Breast epithelium (tissue), 4 donors: ENCODE measurements at regions not wholly inside any gene's neighbourhood (a gene's known extent, or its start where the extent isn't known, plus 50 kb on each side); places are given as distances from the start of the nearest gene placed in this dataset.

Experiments used
- DNase-seq, 2 donors: peaks; one replicate each; pipeline ENCODE4 v3.0.0-alpha.2; 2019; ENCODE audit warnings: low spot score in 2 of 2
- H3K27ac ChIP-seq, 2 donors: fragments of 200-600 bp; sonication (generic) in 1 of 2; one replicate each; pipeline ENCODE4 v1.5.1; 2016 to 2019; ENCODE audit warnings: mild to moderate bottlenecking in 1 of 2
- H3K27me3 ChIP-seq, 2 donors: fragments of 200-600 bp; sonication (generic) in 1 of 2; one replicate each; pipeline versions ENCODE4 v1.5.1 to v1.6.0; 2017 to 2019; ENCODE audit warnings: control low read depth in 1 of 2, mild to moderate bottlenecking in 1 of 2
- H3K36me3 ChIP-seq: fragments of 200-600 bp; one replicate; pipeline ENCODE4 v1.5.1; 2019
- H3K4me1 ChIP-seq, 2 donors: fragments of 200-600 bp; sonication (generic); one replicate each; pipeline ENCODE4 v1.5.1; 2016 to 2019; ENCODE audit warnings: control low read depth in 1 of 2
- H3K4me3 ChIP-seq, 3 donors: fragments of 200-600 bp; sonication (generic); 1 replicate in 2 of 3; 2 replicates in 1 of 3; pipeline ENCODE4 v1.5.1; 2016 to 2019; ENCODE audit warnings: mild to moderate bottlenecking in 3 of 3, moderate library complexity in 2 of 3
- H3K9me3 ChIP-seq, 2 donors: fragments of 200-600 bp; sonication (generic) in 1 of 2; one replicate each; pipeline ENCODE4 v1.5.1; 2016 to 2019; ENCODE audit warnings: control low read depth in 1 of 2
- CTCF ChIP-seq, 3 donors: fragments of 450-650 bp; IDR thresholded peaks; one replicate each; pipeline ENCODE4 v1.5.1; 2016 to 2017; ENCODE audit warnings: antibody characterized with exemption in 3 of 3, mild to moderate bottlenecking in 3 of 3, moderate library complexity in 3 of 3
- POLR2A ChIP-seq: fragments of 450-650 bp; IDR thresholded peaks from one replicate; pipeline ENCODE4 v1.6.1; 2016; ENCODE audit warnings: antibody characterized with exemption, mild to moderate bottlenecking, moderate library complexity
- POLR2AphosphoS5 ChIP-seq, 3 donors: sonication (generic); formaldehyde crosslinking; IDR thresholded peaks; one replicate each; pipeline ENCODE4 v1.6.1; 2017; ENCODE audit warnings: antibody characterized with exemption in 3 of 3
- intact Hi-C: fragments of 100-400 bp; cut with DNase I; formaldehyde crosslinking; loops from one replicate; pipeline ENCODE4 v1.15.1; 2023; ENCODE audit warnings: low total_unique reads

GRCh38 chr4:152236519-152237056, 299.3 kb downstream of the FBXW7 start:
- no peak for TF ChIP-seq CTCF (IDR thresholded peaks at IDR 0.05)
- TF ChIP-seq POLR2AphosphoS5 (IDR thresholded peaks at IDR 0.05): no peak
- no peaks in the 10 kb centered on the region for H3K4me1 ChIP-seq
- H3K9me3 ChIP-seq: no peaks in the 10 kb centered on the region
- no peak overlapping the region for H3K4me3 ChIP-seq
- no peak for DNase-seq
- no peaks in the 10 kb centered on the region for H3K27me3 ChIP-seq
- intact Hi-C loops: no loop called here
- H3K36me3 ChIP-seq: no peaks in the 10 kb centered on the region
- no peak overlapping the region for H3K27ac ChIP-seq

- no peak overlapping the region for H3K4me3 ChIP-seq
- TF ChIP-seq CTCF (IDR thresholded peaks at IDR 0.05): no peak
- TF ChIP-seq POLR2AphosphoS5 (IDR thresholded peaks at IDR 0.05): no peak
- no peak for TF ChIP-seq POLR2A
- intact Hi-C loops: no loop called here
- no peaks in the 10 kb centered on the region for H3K27me3 ChIP-seq
- no peak overlapping the region for H3K27ac ChIP-seq
- no peaks in the 10 kb centered on the region for H3K4me1 ChIP-seq
- no peak for DNase-seq
- H3K36me3 ChIP-seq: no peaks in the 10 kb centered on the region
- no peaks in the 10 kb centered on the region for H3K9me3 ChIP-seq
These were observed 300.2 kb downstream of the FBXW7 start for GRCh38 chr4:152235718-152236117.

DNA sequence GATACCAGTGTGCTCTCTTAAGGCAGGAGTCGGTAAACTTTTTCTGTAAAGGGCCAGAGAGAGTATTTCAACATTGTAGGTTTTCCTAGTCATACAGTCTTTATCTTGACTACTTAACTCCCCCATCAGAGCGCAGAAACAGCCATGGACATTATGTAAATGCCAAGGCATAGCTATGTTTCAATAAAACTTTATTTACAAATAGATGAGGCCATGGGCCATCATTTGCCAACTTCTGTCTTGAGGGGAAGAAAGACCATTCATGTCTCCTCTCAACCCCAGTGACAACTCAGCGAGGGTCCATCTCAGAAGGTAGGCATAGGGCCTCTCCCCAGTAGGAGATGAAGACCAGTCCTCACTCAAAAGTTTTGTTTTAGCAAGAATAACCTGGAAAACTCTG, 301.3 kb downstream of the FBXW7 start:
- Histone ChIP-seq H3K9me3 (no peaks in the 10 kb centered on the region), H3K4me1 (no peaks in the 10 kb centered on the region), H3K27me3 (no peaks in the 10 kb centered on the region), H3K4me3 (no peak overlapping the region), H3K36me3 (no peaks in the 10 kb centered on the region), H3K27ac (no peak overlapping the region)
- intact Hi-C loops: no loop called here
- no peak for TF ChIP-seq CTCF (IDR thresholded peaks at IDR 0.05)
- no peak for TF ChIP-seq POLR2AphosphoS5 (IDR thresholded peaks at IDR 0.05)
- no peak for TF ChIP-seq POLR2A
- DNase-seq: no peak

- Histone ChIP-seq H3K4me3 (no peak overlapping the region), H3K36me3 (no peaks in the 10 kb centered on the region), H3K27ac (no peak overlapping the region), H3K4me1 (no peaks in the 10 kb centered on the region), H3K27me3 (no peaks in the 10 kb centered on the region), H3K9me3 (no peaks in the 10 kb centered on the region)
- intact Hi-C loops: no loop called here
- DNase-seq: no peak
- TF ChIP-seq POLR2AphosphoS5 (IDR thresholded peaks at IDR 0.05): no peak
- TF ChIP-seq CTCF (IDR thresholded peaks at IDR 0.05): no peak
- TF ChIP-seq POLR2A: no peak
These were observed 303.6 kb downstream of the FBXW7 start for GRCh38 chr4:152232271-152232670.

GRCh38 chr4:152229782-152230289, 306.1 kb downstream of the FBXW7 start:
- Histone ChIP-seq H3K27me3 (no peaks in the 10 kb centered on the region), H3K27ac (no peak overlapping the region), H3K4me3 (no peak overlapping the region), H3K4me1 (no peaks in the 10 kb centered on the region), H3K9me3 (no peaks in the 10 kb centered on the region), H3K36me3 (no peaks in the 10 kb centered on the region)
- intact Hi-C loops: no loop called here
- TF ChIP-seq CTCF (IDR thresholded peaks at IDR 0.05): no peak
- TF ChIP-seq POLR2AphosphoS5 (IDR thresholded peaks at IDR 0.05): no peak
- DNase-seq: no peak
